ENCODE measurements at regions not wholly inside any gene's neighbourhood (a gene's known extent, or its start where the extent isn't known, plus 50 kb on each side); places are given as distances from the start of the nearest gene placed in this dataset.

DNA sequence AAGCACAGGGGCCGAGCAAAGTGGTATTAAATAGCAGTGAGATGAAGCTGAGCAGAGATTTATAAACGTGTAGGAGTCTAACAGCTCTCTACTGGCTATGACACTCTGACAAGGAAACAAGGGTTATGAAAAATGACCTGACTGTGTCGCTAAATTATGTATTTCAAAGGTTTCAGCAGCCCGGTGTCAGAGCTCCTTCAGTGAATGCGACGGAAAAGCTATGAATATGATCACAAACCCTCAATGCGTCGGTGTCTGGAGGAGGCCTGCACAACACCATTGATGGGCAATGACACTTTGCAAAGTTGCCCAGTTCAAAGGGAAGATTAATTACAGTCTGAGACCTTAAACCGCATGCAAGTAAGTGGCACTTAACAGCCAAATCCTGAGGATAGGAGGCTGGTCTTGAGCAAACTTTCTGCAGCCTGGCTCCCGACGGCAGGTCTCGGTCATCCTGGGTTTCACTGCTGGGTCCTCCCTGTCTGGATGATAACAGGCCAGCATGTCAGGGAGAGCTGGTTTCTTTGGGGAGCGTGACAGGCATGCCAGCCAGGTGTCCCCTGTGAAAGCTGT is 615.1 kb upstream of the SALL3 start:
- Mint-ChIP-seq H3K4me1 (no peaks in the 10 kb centered on the region), H3K36me3 (ENCODE audit: low read depth) (no peaks in the 10 kb centered on the region), H3K27ac (ENCODE audit: unreplicated experiment) (no peak overlapping the region), H3K27me3 (ENCODE audit: low read depth) (no peaks in the 10 kb centered on the region), H3K4me3 (no peak overlapping the region), H3K9me3 (no peaks in the 10 kb centered on the region)
- no peak for DNase-seq (ENCODE audit: low read depth, low spot score)
- TF ChIP-seq, protein P1, sequence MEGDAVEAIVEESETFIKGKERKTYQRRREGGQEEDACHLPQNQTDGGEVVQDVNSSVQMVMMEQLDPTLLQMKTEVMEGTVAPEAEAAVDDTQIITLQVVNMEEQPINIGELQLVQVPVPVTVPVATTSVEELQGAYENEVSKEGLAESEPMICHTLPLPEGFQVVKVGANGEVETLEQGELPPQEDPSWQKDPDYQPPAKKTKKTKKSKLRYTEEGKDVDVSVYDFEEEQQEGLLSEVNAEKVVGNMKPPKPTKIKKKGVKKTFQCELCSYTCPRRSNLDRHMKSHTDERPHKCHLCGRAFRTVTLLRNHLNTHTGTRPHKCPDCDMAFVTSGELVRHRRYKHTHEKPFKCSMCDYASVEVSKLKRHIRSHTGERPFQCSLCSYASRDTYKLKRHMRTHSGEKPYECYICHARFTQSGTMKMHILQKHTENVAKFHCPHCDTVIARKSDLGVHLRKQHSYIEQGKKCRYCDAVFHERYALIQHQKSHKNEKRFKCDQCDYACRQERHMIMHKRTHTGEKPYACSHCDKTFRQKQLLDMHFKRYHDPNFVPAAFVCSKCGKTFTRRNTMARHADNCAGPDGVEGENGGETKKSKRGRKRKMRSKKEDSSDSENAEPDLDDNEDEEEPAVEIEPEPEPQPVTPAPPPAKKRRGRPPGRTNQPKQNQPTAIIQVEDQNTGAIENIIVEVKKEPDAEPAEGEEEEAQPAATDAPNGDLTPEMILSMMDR (conservative IDR thresholded peaks at IDR 0.05): no peak

GRCh38 chr18:78367996-78368395 is 611.6 kb upstream of the SALL3 start:
- no peaks in the 10 kb centered on the region for H3K27me3 Mint-ChIP-seq (ENCODE audit: low read depth)
- no peak for DNase-seq (ENCODE audit: low read depth, low spot score)
- H3K36me3 Mint-ChIP-seq (ENCODE audit: low read depth): no peaks in the 10 kb centered on the region
- no peak overlapping the region for H3K4me3 Mint-ChIP-seq
- no peak overlapping the region for H3K27ac Mint-ChIP-seq (ENCODE audit: unreplicated experiment)
- H3K4me1 Mint-ChIP-seq: no peaks in the 10 kb centered on the region
- no peaks in the 10 kb centered on the region for H3K9me3 Mint-ChIP-seq
- TF ChIP-seq, protein P1 (conservative IDR thresholded peaks at IDR 0.05): no peak

GRCh38 chr18:78368726-78369125 is 610.9 kb upstream of the SALL3 start:
- Mint-ChIP-seq H3K4me1 (no peaks in the 10 kb centered on the region), H3K4me3 (no peak overlapping the region), H3K36me3 (ENCODE audit: low read depth) (no peaks in the 10 kb centered on the region), H3K9me3 (no peaks in the 10 kb centered on the region), H3K27ac (ENCODE audit: unreplicated experiment) (no peak overlapping the region), H3K27me3 (ENCODE audit: low read depth) (no peaks in the 10 kb centered on the region)
- TF ChIP-seq, protein P1 (conservative IDR thresholded peaks at IDR 0.05): no peak
- DNase-seq (ENCODE audit: low read depth, low spot score): no peak

- DNase-seq (ENCODE audit: low read depth, low spot score): peak; percentile 25
- Mint-ChIP-seq H3K27me3 (ENCODE audit: low read depth) (peaks cover 8% of the 10 kb centered on the region), H3K27ac (ENCODE audit: unreplicated experiment) (no peak overlapping the region), H3K4me3 (no peak overlapping the region), H3K9me3 (no peaks in the 10 kb centered on the region), H3K4me1 (peaks cover 21% of the 10 kb centered on the region), H3K36me3 (ENCODE audit: low read depth) (no peaks in the 10 kb centered on the region)
- TF ChIP-seq, protein P1 (conservative IDR thresholded peaks at IDR 0.05): no peak
Measured at GRCh38 chr18:78376046-78376445, 603.6 kb upstream of the SALL3 start.

- TF ChIP-seq, protein P1 (conservative IDR thresholded peaks at IDR 0.05): no peak
- Mint-ChIP-seq H3K4me1 (peaks cover 21% of the 10 kb centered on the region), H3K9me3 (peaks cover 2% of the 10 kb centered on the region), H3K4me3 (no peak overlapping the region), H3K27me3 (ENCODE audit: low read depth) (peaks cover 8% of the 10 kb centered on the region), H3K36me3 (ENCODE audit: low read depth) (peaks cover 2% of the 10 kb centered on the region), H3K27ac (ENCODE audit: unreplicated experiment) (no peak overlapping the region)
- DNase-seq (ENCODE audit: low read depth, low spot score): no peak
Measured at GRCh38 chr18:78378403-78378802, 601.2 kb upstream of the SALL3 start.

Measured in neural crest cell (in vitro differentiated cells).